NB4 (cell line): ENCODE measurements at regions not wholly inside any gene's neighbourhood (a gene's known extent, or its start where the extent isn't known, plus 50 kb on each side); places are given as distances from the start of the nearest gene placed in this dataset.

Experiments
- DNase-seq: peaks from one replicate; pipeline ENCODE4 v3.0.0; 2010; ENCODE audit warnings: low read depth
- H3K4me3 ChIP-seq: one replicate; pipeline ENCODE4 v1.5.1; 2011; ENCODE audit warnings: mild to moderate bottlenecking, low read depth, low read length, moderate library complexity
- CTCF ChIP-seq: IDR thresholded peaks from one replicate; pipeline ENCODE4 v1.5.1; 2012; ENCODE audit warnings: low read depth, low read length
- MYC ChIP-seq: IDR thresholded peaks from 2 replicates; pipeline ENCODE4 v1.6.1; 2011; ENCODE audit warnings: low read depth, low read length
- POLR2A ChIP-seq: IDR thresholded peaks from 2 replicates; pipeline ENCODE4 v1.6.1; 2011; ENCODE audit warnings: mild to moderate bottlenecking; ENCODE audit not compliant: insufficient read length; ENCODE audit errors: extremely low read depth
- TF ChIP-seq, protein P1 (sequence below): IDR thresholded peaks from 2 replicates; pipeline ENCODE4 v1.6.1; 2011; ENCODE audit warnings: low read depth, low read length

DNA sequence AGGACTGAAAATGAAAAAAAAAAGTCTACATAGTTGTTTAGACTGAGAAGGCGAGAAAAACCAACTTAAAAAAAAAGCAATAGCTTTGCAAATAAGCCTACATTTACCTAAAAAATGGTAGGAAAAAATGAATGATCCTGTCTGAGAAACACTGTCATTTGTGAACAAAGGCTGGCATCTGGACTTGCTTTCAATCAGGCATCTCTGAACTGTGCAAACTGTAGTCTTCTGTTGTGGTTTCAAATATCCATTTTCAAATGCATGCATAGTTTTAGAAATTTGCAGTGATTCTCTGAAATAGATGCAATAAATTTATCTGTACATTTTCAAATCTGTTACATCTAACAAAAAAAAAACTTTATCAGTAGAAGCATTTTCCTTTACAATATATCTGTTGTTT is 106.1 kb upstream of the LUZP2 start:
- DNase-seq: no peak
- TF ChIP-seq, protein P1, sequence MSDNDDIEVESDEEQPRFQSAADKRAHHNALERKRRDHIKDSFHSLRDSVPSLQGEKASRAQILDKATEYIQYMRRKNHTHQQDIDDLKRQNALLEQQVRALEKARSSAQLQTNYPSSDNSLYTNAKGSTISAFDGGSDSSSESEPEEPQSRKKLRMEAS: no peak
- TF ChIP-seq CTCF (no peak), MYC (no peak), POLR2A (no peak)
- no peak overlapping the region for H3K4me3 ChIP-seq

- H3K4me3 ChIP-seq: no peak overlapping the region
- DNase-seq: peak; percentile 50
- TF ChIP-seq POLR2A: no peak
Observed at GRCh38 chr11:24391167-24391566, 105.7 kb upstream of the LUZP2 start.

DNA sequence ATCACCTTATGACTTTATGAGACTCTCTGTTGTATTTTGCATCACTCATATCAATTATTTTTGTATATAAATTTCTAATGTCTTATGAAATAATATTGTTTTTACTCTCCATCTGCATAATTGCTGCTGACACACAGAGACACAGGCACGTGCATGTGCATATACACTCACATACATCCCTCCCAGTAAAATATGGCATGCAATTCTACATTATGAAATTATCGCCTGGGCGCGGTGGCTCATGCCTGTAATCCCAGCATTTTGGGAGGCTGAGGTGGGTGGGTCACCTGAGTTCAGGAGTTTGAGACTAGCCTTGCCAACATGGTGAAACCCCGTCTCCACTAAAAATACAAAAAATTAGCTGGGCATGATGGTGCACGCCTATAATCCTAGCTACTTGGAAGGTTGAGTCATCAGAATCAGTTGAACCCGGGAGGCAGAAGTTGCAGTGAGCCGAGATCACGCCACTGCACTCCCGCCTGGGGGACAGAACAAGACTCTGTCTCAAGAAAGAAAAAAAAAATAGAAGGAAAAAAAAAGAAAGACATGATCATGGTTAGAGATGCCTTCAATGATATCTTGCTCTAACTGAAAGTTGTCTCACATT is 96.7 kb upstream of the LUZP2 start:
- TF ChIP-seq MYC (no peak), CTCF (no peak), POLR2A (no peak)
- TF ChIP-seq, protein P1: no peak
- no peak for DNase-seq
- no peak overlapping the region for H3K4me3 ChIP-seq

GRCh38 chr11:24406389-24406788 is 90.5 kb upstream of the LUZP2 start:
- no peak for DNase-seq
- no peak overlapping the region for H3K4me3 ChIP-seq
- no peak for TF ChIP-seq POLR2A
- TF ChIP-seq CTCF: no peak
- TF ChIP-seq MYC: no peak
- TF ChIP-seq, protein P1: no peak

DNA sequence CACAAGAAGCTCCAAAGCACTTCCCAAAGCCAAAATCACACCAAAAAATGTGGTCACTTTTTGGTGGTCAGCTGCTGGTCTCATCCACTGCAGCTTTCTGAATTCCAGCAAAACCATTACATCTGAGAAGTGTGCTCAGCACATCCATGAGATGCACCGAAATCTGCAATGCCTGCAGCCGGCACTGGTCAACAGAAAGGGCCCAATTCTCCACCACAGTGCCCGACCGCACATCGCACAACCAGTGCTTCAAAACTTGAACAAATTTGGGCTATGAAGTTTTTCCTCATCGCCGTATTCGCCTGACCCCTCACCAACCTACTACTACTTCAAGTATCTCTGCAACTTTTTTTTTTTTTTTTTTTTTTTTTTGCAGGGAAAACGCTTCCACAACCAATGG is 89.9 kb upstream of the LUZP2 start:
- no peak for TF ChIP-seq POLR2A
- TF ChIP-seq CTCF: no peak
- TF ChIP-seq MYC: no peak
- TF ChIP-seq, protein P1: no peak
- DNase-seq: no peak
- H3K4me3 ChIP-seq: no peak overlapping the region

GRCh38 chr11:24407733-24408132 is 89.1 kb upstream of the LUZP2 start:
- no peak overlapping the region for H3K4me3 ChIP-seq
- DNase-seq: no peak
- TF ChIP-seq MYC (no peak), POLR2A (no peak), CTCF (no peak)
- TF ChIP-seq, protein P1: no peak
